ENCODE measurements at regions not wholly inside any gene's neighbourhood (a gene's known extent, or its start where the extent isn't known, plus 50 kb on each side); places are given as distances from the start of the nearest gene placed in this dataset.

- Mint-ChIP-seq H3K36me3 (no peaks in the 10 kb centered on the region), H3K4me1 (peaks cover 15 to 21% of the 10 kb centered on the region in 2 donors), H3K27ac (no peak overlapping the region), H3K27me3 (ENCODE audit: low read depth in 2 of 2) (peaks cover 0 to 4% of the 10 kb centered on the region in 2 donors), H3K9me3 (peaks cover 0 to 4% of the 10 kb centered on the region in 2 donors), H3K4me3 (no peak overlapping the region)
- Histone ChIP-seq H3K4me3 (ENCODE audit: low read length) (no peak overlapping the region), H3K27me3 (ENCODE audit: control insufficient read depth, insufficient read depth, low read length) (no peaks in the 10 kb centered on the region), H3K36me3 (ENCODE audit: control insufficient read depth, insufficient read depth, low read length) (no peaks in the 10 kb centered on the region), H3K4me1 (ENCODE audit: control insufficient read depth, insufficient read depth, low read length) (peaks cover 6% of the 10 kb centered on the region), H3K9me3 (ENCODE audit: control insufficient read depth, insufficient read depth, low read length) (no peaks in the 10 kb centered on the region), H3K27ac (ENCODE audit: low read length) (no peak overlapping the region)
- peak in 1 of 2 donors; percentile 9 for DNase-seq
- ATAC-seq = peak; percentile 29 to 57 (median 37)
- TF ChIP-seq, protein P1, sequence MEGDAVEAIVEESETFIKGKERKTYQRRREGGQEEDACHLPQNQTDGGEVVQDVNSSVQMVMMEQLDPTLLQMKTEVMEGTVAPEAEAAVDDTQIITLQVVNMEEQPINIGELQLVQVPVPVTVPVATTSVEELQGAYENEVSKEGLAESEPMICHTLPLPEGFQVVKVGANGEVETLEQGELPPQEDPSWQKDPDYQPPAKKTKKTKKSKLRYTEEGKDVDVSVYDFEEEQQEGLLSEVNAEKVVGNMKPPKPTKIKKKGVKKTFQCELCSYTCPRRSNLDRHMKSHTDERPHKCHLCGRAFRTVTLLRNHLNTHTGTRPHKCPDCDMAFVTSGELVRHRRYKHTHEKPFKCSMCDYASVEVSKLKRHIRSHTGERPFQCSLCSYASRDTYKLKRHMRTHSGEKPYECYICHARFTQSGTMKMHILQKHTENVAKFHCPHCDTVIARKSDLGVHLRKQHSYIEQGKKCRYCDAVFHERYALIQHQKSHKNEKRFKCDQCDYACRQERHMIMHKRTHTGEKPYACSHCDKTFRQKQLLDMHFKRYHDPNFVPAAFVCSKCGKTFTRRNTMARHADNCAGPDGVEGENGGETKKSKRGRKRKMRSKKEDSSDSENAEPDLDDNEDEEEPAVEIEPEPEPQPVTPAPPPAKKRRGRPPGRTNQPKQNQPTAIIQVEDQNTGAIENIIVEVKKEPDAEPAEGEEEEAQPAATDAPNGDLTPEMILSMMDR (IDR thresholded peaks at IDR 0.05) = no peak
- WGBS (ENCODE audit: insufficient coverage) = 70% methylated on average over 5 of the region's 7 CpGs
- intact Hi-C loops (cut with micrococcal nuclease) = no loop called here
Measured at GRCh38 chr5:68725905-68726683, 367.7 kb upstream of the SLC30A5 start.

DNA sequence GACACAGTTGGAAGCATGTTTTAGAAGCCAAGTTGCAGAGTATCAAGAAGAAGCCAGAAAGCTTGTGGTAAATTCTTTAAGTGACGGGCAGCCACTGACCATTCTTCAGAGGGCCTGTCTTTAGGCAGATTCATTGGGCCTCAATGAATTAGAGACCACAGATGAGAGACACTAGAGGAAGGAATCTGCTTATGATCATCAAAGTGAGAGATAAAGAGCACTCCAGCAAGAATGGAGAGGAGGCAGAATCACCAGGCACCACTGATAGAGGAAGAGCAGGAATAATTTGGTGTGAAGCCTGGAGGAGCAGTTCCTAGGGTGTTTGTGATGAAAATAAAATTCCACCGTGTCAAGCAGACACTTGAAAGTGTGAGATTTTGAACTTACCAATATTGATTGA is 365.9 kb upstream of the SLC30A5 start:
- peaks cover 0 to 4% of the 10 kb centered on the region in 2 donors for H3K9me3 Mint-ChIP-seq
- H3K4me1 ChIP-seq (ENCODE audit: control insufficient read depth, insufficient read depth, low read length) = peaks cover 6% of the 10 kb centered on the region
- no peak overlapping the region for H3K27ac ChIP-seq (ENCODE audit: low read length)
- no peaks in the 10 kb centered on the region for H3K36me3 ChIP-seq (ENCODE audit: control insufficient read depth, insufficient read depth, low read length)
- H3K4me3 ChIP-seq (ENCODE audit: low read length) = no peak overlapping the region
- H3K4me1 Mint-ChIP-seq = peaks cover 26 to 30% of the 10 kb centered on the region in 2 donors
- H3K27me3 Mint-ChIP-seq (ENCODE audit: low read depth in 2 of 2) = peaks cover 0 to 2% of the 10 kb centered on the region in 2 donors
- WGBS (ENCODE audit: insufficient coverage) = 87% methylated on average over 2 of the region's 2 CpGs
- TF ChIP-seq, protein P1 (IDR thresholded peaks at IDR 0.05) = no peak
- no peaks in the 10 kb centered on the region for H3K9me3 ChIP-seq (ENCODE audit: control insufficient read depth, insufficient read depth, low read length)
- DNase-seq = no peak
- no peaks in the 10 kb centered on the region for H3K27me3 ChIP-seq (ENCODE audit: control insufficient read depth, insufficient read depth, low read length)
- intact Hi-C loops (cut with micrococcal nuclease) = no loop called here
- ATAC-seq = no peak
- H3K27ac Mint-ChIP-seq = no peak overlapping the region
- H3K4me3 Mint-ChIP-seq = no peak overlapping the region
- H3K36me3 Mint-ChIP-seq = no peaks in the 10 kb centered on the region

GRCh38 chr5:68729678-68730077 is 364.1 kb upstream of the SLC30A5 start:
- Mint-ChIP-seq H3K4me1 (peaks cover 26 to 30% of the 10 kb centered on the region in 2 donors), H3K27me3 (ENCODE audit: low read depth in 2 of 2) (peaks cover 0 to 2% of the 10 kb centered on the region in 2 donors), H3K9me3 (no peaks in the 10 kb centered on the region), H3K4me3 (no peak overlapping the region), H3K27ac (no peak overlapping the region), H3K36me3 (no peaks in the 10 kb centered on the region)
- 83% methylated on average over 4 of the region's 4 CpGs for WGBS (ENCODE audit: insufficient coverage)
- TF ChIP-seq, protein P1 (IDR thresholded peaks at IDR 0.05) = no peak
- ATAC-seq (no peak), DNase-seq (no peak)
- no peak overlapping the region for H3K4me3 ChIP-seq (ENCODE audit: low read length)
- H3K9me3 ChIP-seq (ENCODE audit: control insufficient read depth, insufficient read depth, low read length) = no peaks in the 10 kb centered on the region
- no peaks in the 10 kb centered on the region for H3K27me3 ChIP-seq (ENCODE audit: control insufficient read depth, insufficient read depth, low read length)
- H3K4me1 ChIP-seq (ENCODE audit: control insufficient read depth, insufficient read depth, low read length) = peaks cover 6% of the 10 kb centered on the region
- no peaks in the 10 kb centered on the region for H3K36me3 ChIP-seq (ENCODE audit: control insufficient read depth, insufficient read depth, low read length)
- intact Hi-C loops (cut with micrococcal nuclease) = no loop called here
- no peak overlapping the region for H3K27ac ChIP-seq (ENCODE audit: low read length)
